ENCODE measurements at regions not wholly inside any gene's neighbourhood (a gene's known extent, or its start where the extent isn't known, plus 50 kb on each side); places are given as distances from the start of the nearest gene placed in this dataset.
"Not testable (repeated sequence)": the region's sequence is repeated elsewhere in the genome, so short reads cannot be mapped to it uniquely, and the experiment has no call there.

DNA sequence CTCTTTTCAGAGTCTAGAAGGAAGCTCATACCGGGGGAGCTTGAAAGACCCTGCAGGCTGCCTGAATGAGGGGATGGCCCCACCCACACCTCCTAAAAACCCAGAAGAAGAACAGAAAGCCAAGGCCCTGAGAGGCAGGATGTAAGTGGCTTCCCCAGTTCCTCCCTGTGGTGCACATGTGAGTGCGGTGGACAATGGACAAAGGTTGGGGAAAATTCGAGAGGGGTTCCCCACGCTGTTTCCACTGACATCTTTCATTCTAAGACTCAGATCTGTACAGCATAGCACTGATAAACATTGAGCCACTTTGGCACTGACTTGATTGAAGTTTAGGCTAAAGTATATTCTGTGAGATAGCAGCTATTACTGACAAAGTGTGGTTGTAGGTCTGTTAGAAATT lies 79.5 kb upstream of the UMPS start:
- DNase-seq, result no peak

DNA sequence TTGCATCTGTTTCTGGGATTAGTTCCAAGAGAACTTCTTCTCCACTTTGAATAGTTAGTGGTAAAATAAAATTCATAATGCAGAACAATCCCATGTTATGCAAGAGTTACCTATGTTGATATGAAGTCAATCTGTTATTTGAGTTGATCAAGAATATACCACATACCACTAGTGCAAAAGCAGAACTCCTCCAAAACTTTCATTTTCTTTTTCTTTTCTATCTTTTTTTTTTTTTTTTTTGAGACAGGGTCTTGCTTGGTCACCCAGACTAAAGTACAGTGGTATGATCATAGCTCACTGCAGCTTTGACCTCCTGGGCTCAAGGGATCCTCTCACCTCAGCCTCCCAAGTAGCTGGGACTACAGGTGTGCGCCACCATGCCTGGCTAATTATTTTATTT lies 78.8 kb upstream of the UMPS start:
- DNase-seq, result not testable (repeated sequence)

DNA sequence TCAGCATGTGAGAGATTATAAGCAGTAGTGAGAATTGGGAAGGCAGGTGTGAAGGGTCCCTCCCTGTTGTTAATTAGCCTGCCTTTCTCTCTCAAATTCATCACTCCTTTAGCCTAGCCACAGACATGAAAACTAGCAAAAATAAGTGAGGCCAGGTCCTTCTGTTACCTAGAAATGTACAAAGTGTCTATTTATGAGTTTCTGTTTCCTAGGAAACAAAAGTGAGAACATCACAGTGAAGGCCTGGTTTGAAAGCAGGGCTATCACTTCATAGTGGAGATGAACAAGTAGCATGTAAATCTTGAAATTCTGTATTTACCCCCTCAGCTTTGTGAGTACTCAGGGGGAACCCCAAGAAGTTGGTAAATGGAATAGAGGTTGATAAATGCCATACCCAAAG lies 78.2 kb upstream of the UMPS start:
- DNase-seq, result no peak

DNA sequence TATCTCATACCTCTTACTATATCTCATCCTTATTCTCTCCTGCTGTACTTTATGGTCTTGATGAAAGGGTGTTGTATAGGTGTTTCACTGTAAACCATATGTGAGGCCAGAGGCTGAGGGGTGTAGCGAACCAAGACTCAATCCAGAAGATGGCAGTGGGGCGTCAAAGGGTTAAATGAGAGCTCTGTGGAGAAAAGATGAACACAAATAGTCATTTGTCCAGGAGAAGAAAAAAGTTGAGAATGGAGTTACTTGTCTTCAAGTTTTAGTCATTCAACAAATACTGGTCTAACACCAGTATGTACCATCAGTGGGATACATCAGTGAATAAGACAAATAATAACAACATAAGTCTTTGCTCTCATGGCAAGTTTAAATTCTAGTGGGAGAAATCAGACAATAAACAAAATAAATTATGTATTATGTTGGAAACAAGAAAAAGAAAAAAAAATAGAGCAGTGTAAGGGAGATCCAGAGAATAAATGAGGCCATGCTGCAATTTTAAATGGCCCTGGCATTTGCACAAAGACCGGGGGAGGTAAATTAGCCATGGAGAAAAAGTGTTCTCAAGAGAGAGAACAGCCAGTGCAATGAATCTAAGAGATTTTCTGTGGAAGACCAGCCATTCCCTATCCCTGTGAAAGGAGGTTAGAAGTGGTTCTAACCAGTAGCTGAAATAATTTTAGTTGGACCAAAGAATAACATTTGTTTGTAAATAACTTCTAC lies 77.0 kb upstream of the UMPS start:
- DNase-seq, result no peak

DNA sequence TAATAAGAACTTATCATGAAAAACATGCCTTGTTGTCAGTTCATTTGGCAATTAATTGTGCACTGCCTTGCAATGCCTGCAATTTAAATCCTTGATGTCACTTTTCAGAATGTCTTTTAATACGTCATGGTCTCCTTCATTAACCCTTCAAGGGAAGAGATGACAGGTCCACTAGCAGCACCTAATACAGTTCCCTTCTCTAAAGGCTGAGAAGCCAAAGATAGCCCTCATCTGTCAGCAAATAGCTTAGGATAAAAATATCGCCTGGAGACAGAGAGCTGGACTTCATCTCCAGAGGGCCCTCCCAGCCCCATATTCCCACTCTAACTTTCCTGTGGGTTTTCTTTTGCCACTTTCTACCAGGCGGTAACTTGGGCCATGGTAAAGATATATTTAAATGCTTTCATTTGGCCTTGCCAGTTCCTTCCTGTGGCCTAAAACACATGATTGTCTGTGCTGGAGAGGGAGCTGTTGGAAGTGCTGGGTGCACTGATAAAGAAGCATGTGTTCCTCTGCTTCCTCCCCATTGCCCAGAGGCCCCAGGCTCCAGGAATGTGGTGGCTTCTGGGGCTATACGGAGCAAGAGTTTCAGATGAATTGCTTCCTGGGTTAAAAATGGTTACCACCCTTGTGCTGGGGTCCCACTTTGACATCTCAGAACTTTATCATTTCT lies 76.3 kb upstream of the UMPS start:
- DNase-seq, result no peak

DNA sequence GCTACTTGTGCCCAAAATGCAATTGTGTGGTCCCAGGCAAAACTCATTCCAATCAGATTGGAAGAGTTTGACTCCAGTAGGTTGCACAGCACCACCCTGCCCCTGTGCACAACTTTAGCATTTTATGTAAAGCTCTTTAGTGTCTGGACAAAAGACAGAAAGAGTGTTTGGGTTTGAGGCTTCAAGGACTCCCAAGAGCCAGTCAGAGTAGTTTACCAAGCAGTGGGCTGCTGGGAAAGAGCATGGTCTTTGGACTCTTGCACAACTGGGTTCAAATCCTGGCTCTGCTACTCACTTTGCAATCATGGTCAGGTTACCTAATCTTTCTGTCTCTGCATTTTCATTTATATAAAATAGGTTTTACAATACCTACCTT lies 75.8 kb upstream of the UMPS start:
- no peak for DNase-seq

DNA sequence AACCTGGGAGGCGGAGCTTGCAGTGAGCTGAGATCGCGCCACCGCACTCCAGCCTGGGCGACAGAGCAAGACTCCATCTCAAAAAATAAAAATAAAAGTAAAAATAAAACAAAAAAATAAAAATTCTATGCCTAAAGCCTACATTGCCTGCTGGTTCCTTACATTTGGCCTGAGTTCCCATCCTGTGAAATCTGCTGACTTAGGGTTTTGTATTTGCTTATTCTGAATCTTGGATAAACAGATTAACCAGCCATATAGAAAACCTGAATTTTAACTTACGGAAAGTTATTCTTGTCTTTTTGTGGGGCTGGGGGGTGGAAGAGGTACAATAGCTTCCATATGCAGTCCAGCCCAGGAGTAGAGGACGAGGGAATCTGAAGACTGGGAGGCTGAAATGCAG lies 73.7 kb upstream of the UMPS start:
- DNase-seq, result no peak

DNA sequence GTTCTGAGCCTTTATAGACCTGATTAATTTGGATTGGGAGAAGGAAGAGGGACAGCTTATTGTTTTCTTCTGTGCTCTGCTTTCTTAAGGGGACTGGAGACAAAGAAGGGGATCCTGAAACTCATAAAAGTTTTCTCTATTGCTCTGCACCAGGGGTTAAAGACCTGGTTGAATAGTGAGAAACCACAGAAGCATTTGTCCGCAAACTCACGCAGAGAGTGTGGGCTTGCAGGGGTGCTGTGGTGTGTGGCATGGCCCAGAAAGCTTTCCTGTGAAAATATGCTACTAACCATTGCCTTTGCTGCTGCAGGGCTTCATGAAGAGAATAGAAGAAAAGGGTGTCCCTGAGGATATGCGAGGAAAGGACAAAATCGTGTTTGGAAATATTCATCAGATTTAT lies 73.1 kb upstream of the UMPS start:
- DNase-seq, result no peak

DNA sequence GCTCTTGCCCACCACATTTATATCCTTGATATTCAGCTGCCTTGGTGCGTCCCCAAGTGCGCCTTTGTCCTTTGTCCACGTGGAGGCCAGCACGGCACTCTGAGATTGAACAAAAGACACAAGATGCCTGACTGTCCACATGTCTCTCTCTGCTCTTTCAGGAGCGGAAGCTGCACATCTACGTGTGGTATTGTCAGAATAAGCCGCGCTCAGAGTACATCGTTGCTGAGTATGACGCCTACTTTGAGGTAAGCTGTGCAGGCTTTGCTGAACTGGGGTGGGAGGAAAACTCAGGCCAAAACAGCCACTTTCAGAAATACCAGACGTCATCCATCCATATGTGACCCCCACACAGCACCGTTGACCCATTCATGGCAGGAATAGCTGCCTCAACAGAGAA lies 72.0 kb upstream of the UMPS start:
- DNase-seq, result no peak

DNA sequence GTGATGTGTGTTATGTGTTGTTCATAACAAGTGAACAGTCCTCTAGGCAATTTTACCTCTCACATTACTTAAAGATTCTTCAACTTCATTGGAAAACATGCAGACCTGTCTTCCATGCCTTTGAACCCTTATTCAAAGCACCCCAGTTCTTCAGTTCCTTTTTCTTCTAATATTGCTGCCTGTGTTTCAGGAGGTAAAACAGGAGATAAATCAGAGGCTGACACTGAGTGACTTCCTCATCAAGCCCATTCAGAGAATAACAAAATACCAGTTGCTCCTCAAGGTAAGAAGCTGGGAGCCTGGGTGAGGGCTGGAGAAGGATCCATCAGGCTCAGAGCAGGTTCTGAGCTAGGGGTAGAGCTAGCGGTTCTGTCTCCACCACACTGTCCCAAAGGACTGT lies 71.1 kb upstream of the UMPS start:
- DNase-seq, result no peak

DNA sequence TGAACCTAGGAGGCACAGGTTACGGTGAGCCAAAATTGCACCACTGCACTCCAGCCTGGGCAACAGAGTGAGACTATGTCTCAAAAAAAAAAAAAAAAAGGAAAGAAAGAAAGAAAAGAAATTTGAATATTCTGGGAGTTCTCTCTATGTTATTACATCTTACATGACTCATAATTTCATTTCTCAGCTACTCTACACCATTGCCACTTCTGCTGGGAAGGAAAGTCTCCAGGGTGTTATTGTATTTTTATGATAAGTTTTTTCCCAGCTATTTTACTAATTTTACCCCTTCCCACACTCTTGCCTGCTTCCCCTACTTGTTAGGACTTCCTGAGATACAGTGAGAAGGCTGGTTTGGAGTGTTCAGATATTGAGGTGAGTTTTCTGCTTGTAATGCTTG lies 69.7 kb upstream of the UMPS start:
- no peak for DNase-seq

DNA sequence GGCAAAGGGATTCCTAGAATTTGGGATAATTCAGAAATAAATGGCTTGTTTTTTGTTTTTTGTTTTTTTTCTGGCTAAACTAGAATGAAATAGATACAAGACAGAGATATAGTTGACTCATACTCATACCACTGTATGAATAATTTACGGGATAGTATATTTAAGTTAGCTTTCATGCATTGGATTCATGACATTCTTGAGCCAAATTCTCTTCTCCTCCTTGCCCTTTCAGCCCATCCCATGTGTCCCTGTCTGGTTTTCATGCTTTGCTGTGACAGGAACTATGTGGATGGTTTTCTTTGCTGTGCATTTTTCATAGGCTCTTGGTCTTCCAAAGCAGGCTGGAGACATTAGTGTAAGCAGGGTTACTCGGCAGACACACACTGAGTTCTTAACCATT lies 66.6 kb upstream of the UMPS start:
- no peak for DNase-seq

DNA sequence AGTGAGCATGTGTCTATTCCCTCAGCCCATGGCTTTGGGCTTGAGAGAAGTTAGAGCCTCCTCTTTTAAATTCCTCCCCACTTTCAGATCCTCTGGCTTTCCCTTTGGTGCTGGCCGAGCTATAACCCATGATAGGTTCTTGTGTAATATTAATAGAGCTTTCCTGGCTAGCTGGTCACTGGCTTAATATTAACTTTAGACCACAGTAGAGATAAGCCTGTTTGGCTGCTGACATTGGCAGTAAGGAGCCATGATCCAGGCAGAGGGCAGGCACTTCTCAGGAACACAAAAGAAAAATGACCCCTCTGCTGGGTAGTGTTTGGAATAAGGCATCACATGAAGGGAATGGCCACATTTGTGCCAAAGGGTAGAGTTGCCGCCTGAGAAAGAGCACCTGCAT lies 65.4 kb upstream of the UMPS start:
- DNase-seq, result no peak

DNA sequence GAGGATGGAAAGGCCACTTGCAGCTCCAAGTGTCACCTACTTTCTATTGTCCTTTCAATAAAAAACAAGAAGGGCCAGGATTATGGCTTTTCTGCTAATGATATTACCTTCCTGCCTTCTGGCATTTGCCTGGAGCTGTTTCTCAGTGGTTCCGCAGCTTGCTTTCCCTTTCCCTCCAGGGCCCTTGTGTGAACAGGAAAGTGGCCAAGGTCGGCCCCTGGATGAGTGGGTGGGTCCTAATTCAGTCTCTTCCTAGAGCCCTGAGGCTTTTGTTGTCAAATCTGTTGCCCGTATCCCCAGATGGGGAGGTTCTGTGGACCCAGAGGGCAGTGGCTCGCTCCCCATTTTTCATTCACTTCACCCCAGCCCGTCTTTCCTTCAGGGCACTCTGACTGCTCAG lies 64.2 kb upstream of the UMPS start:
- DNase-seq, result no peak

DNA sequence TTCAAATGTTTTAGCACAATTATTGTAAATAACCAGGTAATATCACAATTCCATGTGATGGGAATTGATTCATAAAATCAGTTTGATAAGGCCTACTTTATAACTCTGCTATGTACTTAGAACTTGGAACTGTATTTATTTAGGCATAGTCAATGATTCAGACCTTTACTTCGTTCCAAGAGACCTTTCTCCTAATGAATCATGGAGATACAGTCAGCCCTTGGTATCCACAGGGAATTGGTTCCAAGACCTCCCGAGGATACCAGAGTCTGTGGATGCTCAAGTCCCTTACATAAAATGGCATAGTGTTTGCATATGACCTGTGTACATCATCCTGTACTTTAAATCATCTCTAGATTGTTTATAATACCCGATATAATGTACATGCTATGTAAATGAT lies 60.8 kb upstream of the UMPS start:
- no peak for DNase-seq

DNA sequence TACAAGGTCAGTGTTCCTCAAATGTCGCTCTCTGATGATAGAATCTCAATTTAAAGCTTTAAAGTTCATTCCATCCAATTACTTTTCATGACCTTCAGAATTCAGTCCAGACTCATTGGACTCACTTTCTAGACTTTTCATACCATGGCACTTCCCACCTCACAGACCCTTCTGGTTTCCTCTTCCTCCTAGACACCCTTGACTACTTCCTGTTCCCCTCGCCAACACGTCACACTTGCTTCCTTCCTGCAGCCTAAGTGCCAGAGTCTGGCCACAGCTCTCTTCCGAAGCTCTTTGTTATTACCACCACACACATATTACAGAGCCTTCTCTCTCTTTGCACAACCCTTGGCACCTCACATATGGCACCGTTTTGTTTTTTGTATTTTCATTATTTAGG lies 59.1 kb upstream of the UMPS start:
- DNase-seq, result peak; percentile 69

DNA sequence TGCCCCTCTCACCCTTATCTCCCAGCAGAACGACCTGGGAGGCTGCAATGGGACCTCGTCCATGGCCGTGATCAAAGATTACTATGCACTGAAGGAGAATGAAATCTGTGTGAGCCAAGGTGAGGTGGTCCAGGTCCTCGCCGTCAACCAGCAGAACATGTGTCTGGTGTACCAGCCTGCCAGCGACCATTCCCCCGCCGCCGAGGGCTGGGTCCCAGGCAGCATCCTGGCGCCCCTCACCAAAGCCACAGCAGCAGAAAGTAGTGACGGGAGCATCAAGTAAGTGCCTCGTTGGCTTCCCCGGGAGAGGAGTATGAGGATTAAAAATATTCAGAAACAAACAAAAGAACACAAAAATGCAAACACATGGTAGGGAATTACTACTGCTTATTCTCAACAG lies 55.9 kb upstream of the UMPS start:
- no peak for DNase-seq

DNA sequence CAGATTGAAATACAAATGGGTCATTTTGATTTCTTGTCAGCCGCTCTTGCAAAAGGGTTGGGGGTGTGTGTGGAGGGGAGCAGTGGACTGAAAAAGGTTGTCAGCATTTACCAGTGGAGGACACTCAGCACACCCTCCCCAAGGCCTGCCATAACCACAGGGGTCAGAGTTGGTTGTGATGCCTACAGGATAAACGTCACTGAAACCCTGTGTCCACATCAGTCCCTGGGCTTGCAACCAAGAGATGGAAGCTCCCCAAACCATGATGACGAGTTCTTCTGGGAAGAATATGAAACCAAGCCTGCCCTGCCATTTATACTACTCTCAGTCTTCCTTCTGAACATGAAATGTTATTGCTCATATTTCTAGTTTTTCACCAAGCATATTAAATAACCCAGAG lies 54.0 kb upstream of the UMPS start:
- no peak for DNase-seq

DNA sequence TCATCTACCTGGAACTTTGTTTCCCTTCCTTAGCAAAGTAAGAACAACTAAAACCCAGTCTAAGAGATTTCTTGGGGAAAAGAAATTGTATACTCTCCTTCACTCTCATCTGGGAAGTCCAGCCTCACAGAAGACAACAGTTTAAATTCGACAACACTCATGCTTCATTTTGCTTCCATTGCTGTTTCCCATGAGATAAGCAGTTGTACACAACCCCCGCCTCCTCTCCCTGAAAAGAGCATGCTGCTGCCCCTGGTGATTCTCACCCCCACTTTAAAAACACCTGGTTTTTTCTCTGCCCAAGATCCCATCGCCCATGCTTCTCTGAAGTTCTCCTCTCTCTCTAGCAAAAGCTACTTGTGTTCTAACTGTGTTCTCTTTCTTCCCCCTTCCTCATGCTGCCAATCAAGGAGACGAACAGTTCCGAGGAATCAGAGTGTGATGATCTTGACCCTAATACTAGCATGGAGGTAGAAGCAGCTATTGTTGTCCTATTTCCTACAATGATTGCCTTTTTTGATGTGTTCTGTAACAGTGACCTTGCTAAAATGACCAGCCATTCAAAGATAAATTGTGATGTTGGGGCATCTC lies 51.1 kb upstream of the UMPS start:
- no peak for DNase-seq
